IMR-90 (cell line): ENCODE measurements at regions not wholly inside any gene's neighbourhood (a gene's known extent, or its start where the extent isn't known, plus 50 kb on each side); places are given as distances from the start of the nearest gene placed in this dataset.

Experiments used
- ATAC-seq: fragments of 200-7000 bp; cut with Tn5 transposase; 2 replicates; pipeline ENCODE4 v1.9.1; 2020; ENCODE audit warnings: low read depth, mild to moderate bottlenecking, moderate library complexity
- BruUV-seq: library from RNA; stranded (reverse); fragments of 400-500 nt; replicated peaks from 2 replicates; lab custom pipeline; 2021; lab: Mats Ljungman, UMichigan
- CTCF ChIA-PET: fragments of 300-600 bp; formaldehyde crosslinking; extraction: SDS; loops from one replicate; lab custom pipeline; 2021; ENCODE audit warnings: antibody characterized with exemption; lab: Yijun Ruan, JAX
- POLR2A ChIA-PET: fragments of 300-600 bp; sonication (Branson Sonifier 250); formaldehyde crosslinking; loops from one replicate; lab custom pipeline; 2022; ENCODE audit warnings: antibody characterized with exemption; ENCODE audit not compliant: unreplicated experiment; lab: Charles Lee
- DNase-seq: peaks from one replicate; pipeline ENCODE4 v3.0.0; 2013
- H2AFZ ChIP-seq: replicated peaks from 2 replicates; pipeline ENCODE3; 2013; ENCODE audit warnings: low read length, mild to moderate bottlenecking; ENCODE audit not compliant: poor library complexity
- H2AK5ac ChIP-seq: 2 replicates; pipeline ENCODE4 v1.6.1; 2013; ENCODE audit warnings: low read depth, low read length, inconsistent platforms
- H2AK9ac ChIP-seq: replicated peaks from 2 replicates; pipeline ENCODE3; 2013; ENCODE audit warnings: mild to moderate bottlenecking, low read depth, low read length, moderate library complexity; ENCODE audit not compliant: poor library complexity
- H2BK120ac ChIP-seq: 2 replicates; pipeline ENCODE4 v1.6.1; 2013; ENCODE audit warnings: low read depth, low read length, inconsistent platforms
- H2BK15ac ChIP-seq: 3 replicates; pipeline ENCODE4 v1.6.1; 2013; ENCODE audit warnings: low read depth, low read length, inconsistent platforms
- H2BK20ac ChIP-seq: 2 replicates; pipeline ENCODE4 v1.6.1; 2013; ENCODE audit warnings: low read depth, mild to moderate bottlenecking, inconsistent platforms, low read length, moderate library complexity
- H2BK5ac ChIP-seq: 2 replicates; pipeline ENCODE4 v1.6.1; 2013; ENCODE audit warnings: mild to moderate bottlenecking, low read depth, low read length, inconsistent platforms; ENCODE audit not compliant: poor library complexity, severe bottlenecking
- H3K14ac ChIP-seq: replicated peaks from 2 replicates; pipeline ENCODE4 v1.6.1; 2013; ENCODE audit warnings: low read depth, low read length, inconsistent platforms
- H3K18ac ChIP-seq: 2 replicates; pipeline ENCODE4 v1.6.1; 2013; ENCODE audit warnings: low read depth, low read length, control low read depth
- H3K23ac ChIP-seq: 2 replicates; pipeline ENCODE4 v1.6.1; 2013; ENCODE audit warnings: low read depth, low read length, inconsistent platforms
- H3K27ac ChIP-seq: 2 replicates; pipeline ENCODE4 v1.5.1; 2013; ENCODE audit warnings: mild to moderate bottlenecking, control low read depth, low read length; ENCODE audit not compliant: insufficient read depth
- H3K27me3 ChIP-seq: 2 replicates; pipeline ENCODE4 v1.6.1; 2013; ENCODE audit warnings: low read length; ENCODE audit not compliant: control insufficient read depth, insufficient read depth
- H3K36me3 ChIP-seq: 2 replicates; pipeline ENCODE4 v1.6.1; 2013; ENCODE audit warnings: low read length, mixed read lengths; ENCODE audit not compliant: control insufficient read depth, insufficient read depth
- H3K4ac ChIP-seq: 2 replicates; pipeline ENCODE4 v1.6.1; 2013; ENCODE audit warnings: low read depth, low read length, inconsistent platforms
- H3K4me1 ChIP-seq: 2 replicates; pipeline ENCODE4 v1.6.1; 2013; ENCODE audit warnings: low read length, mixed read lengths; ENCODE audit not compliant: control insufficient read depth, insufficient read depth
- H3K4me2 ChIP-seq: 2 replicates; pipeline ENCODE4 v1.6.1; 2013; ENCODE audit warnings: low read depth, mild to moderate bottlenecking, control low read depth, low read length, moderate library complexity
- H3K4me3 ChIP-seq: 2 replicates; pipeline ENCODE4 v1.5.1; 2013; ENCODE audit warnings: low read depth, mild to moderate bottlenecking, control low read depth, low read length, moderate library complexity; ENCODE audit not compliant: insufficient read depth
- H3K56ac ChIP-seq: 2 replicates; pipeline ENCODE4 v1.6.1; 2013; ENCODE audit warnings: low read length, inconsistent platforms; ENCODE audit not compliant: insufficient read depth; ENCODE audit errors: extremely low read depth
- H3K79me1 ChIP-seq, 2 experiments: 2 replicates each; pipeline ENCODE4 v1.6.1; 2013; ENCODE audit warnings: low read length in 2 of 2, inconsistent platforms in 1 of 2, low read depth in 1 of 2
- H3K9ac ChIP-seq: 2 replicates; pipeline ENCODE4 v1.6.1; 2013; ENCODE audit warnings: low read depth, low read length, control low read depth
- H3K9me1 ChIP-seq: 2 replicates; pipeline ENCODE4 v1.6.1; 2013; ENCODE audit warnings: low read length, inconsistent platforms; ENCODE audit not compliant: insufficient read depth
- H3K9me3 ChIP-seq: 2 replicates; pipeline ENCODE4 v1.6.1; 2013; ENCODE audit warnings: low read length; ENCODE audit not compliant: control insufficient read depth, insufficient read depth
- H4K20me1 ChIP-seq: 2 replicates; pipeline ENCODE4 v1.6.1; 2013; ENCODE audit warnings: low read length, inconsistent platforms; ENCODE audit not compliant: insufficient read depth
- H4K5ac ChIP-seq: 2 replicates; pipeline ENCODE4 v1.6.1; 2013; ENCODE audit warnings: mild to moderate bottlenecking, low read depth, low read length, control low read depth
- H4K8ac ChIP-seq, 2 experiments: 2 replicates each; pipeline ENCODE4 v1.6.1; 2013; ENCODE audit warnings: low read depth in 2 of 2, low read length in 2 of 2, control low read depth in 1 of 2, inconsistent platforms in 1 of 2
- H4K91ac ChIP-seq: 2 replicates; pipeline ENCODE4 v1.6.1; 2013; ENCODE audit warnings: low read depth, low read length, inconsistent platforms; ENCODE audit not compliant: insufficient read depth
- MAFK ChIP-seq: IDR thresholded peaks from 2 replicates; pipeline ENCODE4 v1.6.1; 2012; ENCODE audit warnings: low read depth, low read length, improper control_type of control experiment
- WGBS, 2 experiments: methylation state at CpG; one replicate each; pipeline versions ENCODE4 v1.1.5 to v1.1.7; 2013; ENCODE audit warnings: missing lambda C conversion rate in 2 of 2; ENCODE audit not compliant: insufficient read length in 1 of 2; ENCODE audit errors: extremely low coverage in 2 of 2; 5-methylcytosine and 5-hydroxymethylcytosine counted together
- dilution Hi-C: fragments of 300-500 bp; cut with HindIII; formaldehyde crosslinking; loops from one replicate; pipeline ENCODE4 v1.14.3; 2018; ENCODE audit warnings: low sequenced_read_pairs; ENCODE audit not compliant: unreplicated experiment
- in situ Hi-C: fragments of 300-500 bp; cut with MboI; formaldehyde crosslinking; loops from 3 replicates; pipeline ENCODE4 v1.14.3; 2019; ENCODE audit warnings: low sequenced_read_pairs, inconsistent platforms, mixed read lengths
- intact Hi-C: fragments of 100-400 bp; cut with micrococcal nuclease; formaldehyde crosslinking; loops from 2 replicates; pipeline ENCODE4 v1.10.0; 2022
- TF ChIP-seq, protein P1 (sequence below): fragments of 150-350 bp; IDR thresholded peaks from 2 replicates; pipeline ENCODE4 v1.6.1; 2017; ENCODE audit warnings: mild to moderate bottlenecking, antibody characterized with exemption, low read length, low read depth

GRCh38 chr10:33897291-33897752, 562.9 kb upstream of the NRP1 start:
- no peaks in the 10 kb centered on the region for H3K9me1 ChIP-seq
- CTCF ChIA-PET, result no interaction called here
- H3K23ac ChIP-seq, result no peak overlapping the region
- H4K8ac ChIP-seq, result no peak overlapping the region
- peak; percentile 54; the same call in 1 of the 2 replicates for ATAC-seq
- BruUV-seq, result no TSS peak
- no peak overlapping the region for H3K27ac ChIP-seq
- H3K27me3 ChIP-seq, result no peaks in the 10 kb centered on the region; the same call in 1 of the 2 replicates
- H3K9ac ChIP-seq, result no peak overlapping the region
- H3K56ac ChIP-seq, result no peak overlapping the region
- no peak overlapping the region for H2BK5ac ChIP-seq
- POLR2A ChIA-PET, result no interaction called here
- H3K9me3 ChIP-seq, result no peaks in the 10 kb centered on the region
- H4K5ac ChIP-seq, result no peak overlapping the region
- H3K79me1 ChIP-seq, result no peaks in the 10 kb centered on the region
- peak; percentile 67 for DNase-seq
- dilution Hi-C loops, result no loop called here
- no peaks in the 10 kb centered on the region for H4K20me1 ChIP-seq
- no peak overlapping the region for H2AK9ac ChIP-seq
- no peak overlapping the region for H2BK20ac ChIP-seq
- peaks cover 7% of the 10 kb centered on the region for H3K4me1 ChIP-seq
- in situ Hi-C loops, result no loop called here
- no peak overlapping the region for H4K91ac ChIP-seq
- peak; percentile 79 for TF ChIP-seq MAFK
- TF ChIP-seq, protein P1, sequence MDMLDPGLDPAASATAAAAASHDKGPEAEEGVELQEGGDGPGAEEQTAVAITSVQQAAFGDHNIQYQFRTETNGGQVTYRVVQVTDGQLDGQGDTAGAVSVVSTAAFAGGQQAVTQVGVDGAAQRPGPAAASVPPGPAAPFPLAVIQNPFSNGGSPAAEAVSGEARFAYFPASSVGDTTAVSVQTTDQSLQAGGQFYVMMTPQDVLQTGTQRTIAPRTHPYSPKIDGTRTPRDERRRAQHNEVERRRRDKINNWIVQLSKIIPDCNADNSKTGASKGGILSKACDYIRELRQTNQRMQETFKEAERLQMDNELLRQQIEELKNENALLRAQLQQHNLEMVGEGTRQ, result no peak
- 100% methylated on average over 2 of the region's 6 CpGs; no CpG with 5 or more reads in 1 of the 2 experiments for WGBS, 2 experiments
- H3K18ac ChIP-seq, result no peak overlapping the region
- intact Hi-C loops, result no loop called here
- no peak overlapping the region for H2BK15ac ChIP-seq
- H3K36me3 ChIP-seq, result no peaks in the 10 kb centered on the region
- no peak overlapping the region for H2AFZ ChIP-seq
- H3K4me2 ChIP-seq, result no peak overlapping the region
- no peak overlapping the region for H3K4me3 ChIP-seq
- no peak overlapping the region for H2AK5ac ChIP-seq
- H3K4ac ChIP-seq, result no peak overlapping the region
- no peak overlapping the region for H3K14ac ChIP-seq
- H2BK120ac ChIP-seq, result no peak overlapping the region
